Chondrocyte (in vitro differentiated cells): ENCODE measurements at regions not wholly inside any gene's neighbourhood (a gene's known extent, or its start where the extent isn't known, plus 50 kb on each side); places are given as distances from the start of the nearest gene placed in this dataset.

ENCODE experiments used
- DNase-seq: peaks from one replicate; pipeline ENCODE4 v3.0.0; 2021; ENCODE audit warnings: mixed read lengths, low spot score
- H3K27ac Mint-ChIP-seq: one replicate; pipeline ENCODE4 v1.8.0; 2021; ENCODE audit warnings: mild to moderate bottlenecking, moderate library complexity, mixed read lengths; ENCODE audit not compliant: unreplicated experiment
- H3K27me3 Mint-ChIP-seq: 2 replicates; pipeline ENCODE4 v1.8.0; 2021; ENCODE audit warnings: low read depth, mixed read lengths
- H3K36me3 Mint-ChIP-seq: 2 replicates; pipeline ENCODE4 v1.8.0; 2021; ENCODE audit warnings: low read depth, mixed read lengths
- H3K4me1 Mint-ChIP-seq: 2 replicates; pipeline ENCODE4 v1.8.0; 2021; ENCODE audit warnings: low read depth, mild to moderate bottlenecking, mixed read lengths
- H3K4me3 Mint-ChIP-seq: one replicate; pipeline ENCODE4 v1.8.0; 2021; ENCODE audit warnings: mild to moderate bottlenecking, moderate library complexity, mixed read lengths; ENCODE audit not compliant: unreplicated experiment
- H3K9me3 Mint-ChIP-seq: 2 replicates; pipeline ENCODE4 v1.8.0; 2021; ENCODE audit warnings: low read depth, mixed read lengths
- TF ChIP-seq, protein P1 (sequence below): fragments of 200-600 bp; sonication (generic); IDR thresholded peaks from 2 replicates; pipeline ENCODE4 v1.5.0; 2021; ENCODE audit warnings: antibody characterized with exemption, mild to moderate bottlenecking, moderate library complexity

DNA sequence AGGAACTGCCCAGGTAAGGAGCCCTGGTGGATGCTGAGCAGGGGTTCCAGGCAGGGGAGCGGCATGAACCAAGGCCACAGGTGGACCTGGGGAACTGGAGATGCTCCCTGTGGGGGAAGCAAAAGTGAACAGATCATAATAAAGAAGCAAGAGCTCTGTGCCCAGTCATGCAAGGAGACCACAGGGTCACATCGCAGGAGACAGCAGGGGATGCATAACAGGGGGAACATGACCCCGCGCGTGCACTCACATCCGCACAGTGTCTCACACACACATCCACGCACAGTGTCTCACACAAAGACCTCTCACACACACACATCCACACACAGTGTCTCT lies 473.3 kb upstream of the HS6ST1 start:
- Mint-ChIP-seq H3K4me1 (no peaks in the 10 kb centered on the region), H3K9me3 (no peaks in the 10 kb centered on the region), H3K27ac (no peak overlapping the region), H3K36me3 (no peaks in the 10 kb centered on the region), H3K4me3 (no peak overlapping the region), H3K27me3 (peaks cover 16% of the 10 kb centered on the region)
- TF ChIP-seq, protein P1, sequence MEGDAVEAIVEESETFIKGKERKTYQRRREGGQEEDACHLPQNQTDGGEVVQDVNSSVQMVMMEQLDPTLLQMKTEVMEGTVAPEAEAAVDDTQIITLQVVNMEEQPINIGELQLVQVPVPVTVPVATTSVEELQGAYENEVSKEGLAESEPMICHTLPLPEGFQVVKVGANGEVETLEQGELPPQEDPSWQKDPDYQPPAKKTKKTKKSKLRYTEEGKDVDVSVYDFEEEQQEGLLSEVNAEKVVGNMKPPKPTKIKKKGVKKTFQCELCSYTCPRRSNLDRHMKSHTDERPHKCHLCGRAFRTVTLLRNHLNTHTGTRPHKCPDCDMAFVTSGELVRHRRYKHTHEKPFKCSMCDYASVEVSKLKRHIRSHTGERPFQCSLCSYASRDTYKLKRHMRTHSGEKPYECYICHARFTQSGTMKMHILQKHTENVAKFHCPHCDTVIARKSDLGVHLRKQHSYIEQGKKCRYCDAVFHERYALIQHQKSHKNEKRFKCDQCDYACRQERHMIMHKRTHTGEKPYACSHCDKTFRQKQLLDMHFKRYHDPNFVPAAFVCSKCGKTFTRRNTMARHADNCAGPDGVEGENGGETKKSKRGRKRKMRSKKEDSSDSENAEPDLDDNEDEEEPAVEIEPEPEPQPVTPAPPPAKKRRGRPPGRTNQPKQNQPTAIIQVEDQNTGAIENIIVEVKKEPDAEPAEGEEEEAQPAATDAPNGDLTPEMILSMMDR = no peak
- no peak for DNase-seq

DNA sequence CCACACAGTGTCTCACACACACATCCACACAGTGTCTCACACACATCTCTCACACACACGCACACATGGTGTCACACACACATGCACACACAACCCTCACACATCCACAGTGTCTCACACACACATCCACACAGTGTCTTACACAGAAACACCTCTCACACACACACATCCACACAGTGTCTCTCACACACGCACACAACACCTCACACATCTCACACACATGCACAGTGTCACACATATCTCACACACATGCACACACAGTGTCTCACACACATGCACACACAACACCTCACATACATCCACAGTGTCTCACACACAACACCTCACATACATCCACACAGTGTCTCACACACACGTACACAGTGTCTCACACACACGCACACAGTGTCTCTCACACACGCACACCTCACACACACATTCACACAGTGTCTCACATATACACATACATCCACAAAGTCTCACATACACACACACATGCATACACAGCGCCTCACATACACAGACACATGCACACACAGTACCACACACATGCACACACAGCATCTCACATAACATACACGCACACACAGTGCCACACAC lies 473.9 kb upstream of the HS6ST1 start:
- Mint-ChIP-seq H3K27ac (no peak overlapping the region), H3K36me3 (no peaks in the 10 kb centered on the region), H3K4me3 (no peak overlapping the region), H3K4me1 (no peaks in the 10 kb centered on the region), H3K9me3 (no peaks in the 10 kb centered on the region), H3K27me3 (peaks cover 14% of the 10 kb centered on the region)
- TF ChIP-seq, protein P1 = no peak
- no peak for DNase-seq

DNA sequence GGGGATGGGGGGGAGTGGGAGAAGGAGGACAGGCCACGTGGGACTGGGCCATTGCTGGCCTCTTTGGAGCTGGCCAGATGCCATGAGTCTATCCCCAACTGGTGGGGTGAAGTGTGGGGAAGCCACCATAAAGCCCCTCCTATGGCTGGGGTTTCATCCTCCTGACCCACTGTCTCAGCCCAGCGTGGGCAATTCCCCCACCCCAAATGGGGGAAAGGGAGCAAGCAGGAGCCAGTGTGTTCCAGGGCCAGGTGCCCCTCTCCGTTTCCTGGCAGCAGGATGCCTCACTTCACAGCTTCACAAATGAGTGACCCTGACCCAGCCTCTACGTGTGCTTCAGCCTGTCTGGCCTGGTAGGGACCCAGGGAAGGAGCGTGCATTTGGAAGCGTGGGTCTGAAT lies 474.7 kb upstream of the HS6ST1 start:
- Mint-ChIP-seq H3K27me3 (peaks cover 18% of the 10 kb centered on the region), H3K4me1 (no peaks in the 10 kb centered on the region), H3K27ac (no peak overlapping the region), H3K36me3 (no peaks in the 10 kb centered on the region), H3K9me3 (no peaks in the 10 kb centered on the region), H3K4me3 (no peak overlapping the region)
- TF ChIP-seq, protein P1 = no peak
- no peak for DNase-seq

DNA sequence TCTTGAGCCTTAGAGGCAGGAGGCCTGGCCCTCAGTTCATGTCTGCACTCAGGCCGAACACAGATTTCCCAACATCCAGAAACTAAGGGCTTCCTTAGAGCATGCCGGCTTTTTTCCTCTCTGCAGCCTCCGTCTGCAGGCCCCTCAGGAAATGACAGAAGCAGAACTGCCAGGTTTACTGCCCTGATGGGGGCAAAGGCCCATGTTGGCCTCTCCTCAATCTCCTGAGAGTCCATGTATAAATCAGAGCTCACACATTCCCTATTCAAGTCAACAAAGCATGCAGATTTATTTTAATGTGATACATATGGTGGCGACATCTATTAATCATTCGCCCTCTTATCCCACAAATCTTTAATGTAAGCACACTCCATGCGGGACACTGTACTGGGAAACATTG lies 475.6 kb upstream of the HS6ST1 start:
- Mint-ChIP-seq H3K36me3 (no peaks in the 10 kb centered on the region), H3K4me3 (no peak overlapping the region), H3K4me1 (no peaks in the 10 kb centered on the region), H3K27ac (no peak overlapping the region), H3K9me3 (no peaks in the 10 kb centered on the region), H3K27me3 (peaks cover 23% of the 10 kb centered on the region)
- DNase-seq = no peak
- TF ChIP-seq, protein P1 = no peak

DNA sequence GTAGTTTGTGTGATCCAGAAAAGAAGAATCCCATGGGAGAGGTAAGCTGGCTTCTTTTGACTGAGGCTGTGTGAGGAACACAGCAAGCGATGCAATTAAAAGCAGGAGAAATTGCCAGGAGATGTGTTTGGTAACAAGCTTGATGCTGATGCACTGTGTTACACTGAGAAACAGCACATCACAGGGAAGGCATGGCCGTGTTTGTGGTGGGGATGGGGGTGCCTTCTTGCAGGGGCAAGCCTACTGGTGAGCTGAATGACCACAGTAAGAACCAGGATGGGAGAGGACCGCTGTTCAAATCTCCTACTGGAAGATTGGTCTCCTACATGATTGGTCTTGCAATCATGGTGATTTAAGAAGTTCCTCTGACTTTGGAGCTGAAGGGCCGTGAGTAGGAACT lies 477.7 kb upstream of the HS6ST1 start:
- H3K4me3 Mint-ChIP-seq = no peak overlapping the region
- H3K36me3 Mint-ChIP-seq = no peaks in the 10 kb centered on the region
- peaks cover 27% of the 10 kb centered on the region for H3K27me3 Mint-ChIP-seq
- DNase-seq = no peak
- no peak overlapping the region for H3K27ac Mint-ChIP-seq
- no peaks in the 10 kb centered on the region for H3K9me3 Mint-ChIP-seq
- TF ChIP-seq, protein P1 = no peak
- H3K4me1 Mint-ChIP-seq = no peaks in the 10 kb centered on the region
